ENCODE measurements at regions not wholly inside any gene's neighbourhood (a gene's known extent, or its start where the extent isn't known, plus 50 kb on each side); places are given as distances from the start of the nearest gene placed in this dataset.

DNA sequence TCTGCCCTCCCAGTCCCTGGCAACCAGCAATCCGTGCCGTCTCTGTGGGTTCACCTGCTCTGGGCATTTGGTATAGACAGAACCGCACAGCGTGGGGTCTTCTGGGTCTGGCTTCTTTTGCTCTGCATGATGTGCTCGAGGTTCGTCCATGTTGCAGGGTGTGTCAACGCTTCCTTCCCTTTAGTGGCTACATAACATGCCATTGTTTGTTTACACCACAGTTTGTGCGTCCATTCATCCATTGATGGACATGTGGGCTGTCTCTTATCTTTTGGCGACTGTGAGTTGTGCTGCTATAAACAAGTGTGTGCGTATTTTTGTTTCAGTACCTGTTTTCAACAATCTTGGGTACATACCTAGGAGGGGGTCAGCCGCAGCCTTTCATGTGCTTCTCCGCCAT, 149.5 kb upstream of the RPS6KA2 start:
- DNase-seq: no peak
- Histone ChIP-seq H3K9ac (ENCODE audit: low read length) (no peak overlapping the region), H3K4me3 (ENCODE audit: low read length) (no peak overlapping the region), H4K8ac (ENCODE audit: low read depth, low read length) (no peak overlapping the region), H2BK15ac (replicated peaks; ENCODE audit: low read depth) (no peak overlapping the region), H3K79me1 (ENCODE audit: low read length) (no peaks in the 10 kb centered on the region), H3K27ac (ENCODE audit: low read depth, low read length) (no peak overlapping the region), H3K4me1 (ENCODE audit: control insufficient read depth, low read depth, low read length) (no peaks in the 10 kb centered on the region), H3K4me2 (ENCODE audit: low read length) (no peak overlapping the region), H3K79me2 (ENCODE audit: control insufficient read depth, insufficient read depth, low read length) (no peaks in the 10 kb centered on the region), H3K4ac (ENCODE audit: low read depth, low read length) (no peak overlapping the region), H3K27me3 (ENCODE audit: insufficient read depth, low read length, poor library complexity) (no peaks in the 10 kb centered on the region), H3K56ac (ENCODE audit: low read length) (no peak overlapping the region), H3K23ac (ENCODE audit: low read length) (no peak overlapping the region), H2AK5ac (ENCODE audit: low read length) (no peak overlapping the region), H2BK5ac (ENCODE audit: low read length) (no peak overlapping the region), H4K5ac (ENCODE audit: low read length) (no peak overlapping the region), H3K36me3 (ENCODE audit: control insufficient read depth, insufficient read depth, low read length) (no peaks in the 10 kb centered on the region), H2BK120ac (ENCODE audit: low read depth, low read length) (no peak overlapping the region), H3K18ac (ENCODE audit: low read length) (no peak overlapping the region)
- no CpG with 5 or more reads among the region's 12 CpGs for WGBS (ENCODE audit: extremely low coverage, insufficient coverage, low lambda C conversion rate)

DNA sequence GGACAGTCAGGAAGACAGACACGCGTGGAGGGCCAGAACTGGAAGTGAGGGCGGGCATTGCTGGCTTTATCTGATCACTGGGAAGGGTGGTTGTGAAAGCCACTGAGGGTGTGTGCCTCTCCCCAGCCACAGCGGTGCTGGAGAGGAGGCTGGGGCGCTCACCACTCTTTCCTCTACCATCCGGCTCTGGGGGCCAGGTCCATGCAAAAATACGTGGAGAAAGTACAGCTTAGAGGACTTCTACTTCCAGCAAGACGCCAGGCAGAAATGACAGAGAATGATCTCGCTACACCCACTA, 148.8 kb upstream of the RPS6KA2 start:
- Histone ChIP-seq H4K5ac (ENCODE audit: low read length) (no peak overlapping the region), H3K4me1 (ENCODE audit: control insufficient read depth, low read depth, low read length) (no peaks in the 10 kb centered on the region), H3K4me3 (ENCODE audit: low read length) (no peak overlapping the region), H2AK5ac (ENCODE audit: low read length) (no peak overlapping the region), H3K79me1 (ENCODE audit: low read length) (no peaks in the 10 kb centered on the region), H2BK5ac (ENCODE audit: low read length) (no peak overlapping the region), H3K18ac (ENCODE audit: low read length) (no peak overlapping the region), H3K27me3 (ENCODE audit: insufficient read depth, low read length, poor library complexity) (no peaks in the 10 kb centered on the region), H3K56ac (ENCODE audit: low read length) (no peak overlapping the region), H3K23ac (ENCODE audit: low read length) (no peak overlapping the region), H3K9ac (ENCODE audit: low read length) (no peak overlapping the region), H4K8ac (ENCODE audit: low read depth, low read length) (no peak overlapping the region), H2BK15ac (replicated peaks; ENCODE audit: low read depth) (no peak overlapping the region), H3K27ac (ENCODE audit: low read depth, low read length) (no peak overlapping the region), H2BK120ac (ENCODE audit: low read depth, low read length) (no peak overlapping the region), H3K4me2 (ENCODE audit: low read length) (no peak overlapping the region), H3K79me2 (ENCODE audit: control insufficient read depth, insufficient read depth, low read length) (no peaks in the 10 kb centered on the region), H3K4ac (ENCODE audit: low read depth, low read length) (no peak overlapping the region), H3K36me3 (ENCODE audit: control insufficient read depth, insufficient read depth, low read length) (no peaks in the 10 kb centered on the region)
- DNase-seq: no peak
- no CpG with 5 or more reads among the region's 9 CpGs for WGBS (ENCODE audit: extremely low coverage, insufficient coverage, low lambda C conversion rate)

DNA sequence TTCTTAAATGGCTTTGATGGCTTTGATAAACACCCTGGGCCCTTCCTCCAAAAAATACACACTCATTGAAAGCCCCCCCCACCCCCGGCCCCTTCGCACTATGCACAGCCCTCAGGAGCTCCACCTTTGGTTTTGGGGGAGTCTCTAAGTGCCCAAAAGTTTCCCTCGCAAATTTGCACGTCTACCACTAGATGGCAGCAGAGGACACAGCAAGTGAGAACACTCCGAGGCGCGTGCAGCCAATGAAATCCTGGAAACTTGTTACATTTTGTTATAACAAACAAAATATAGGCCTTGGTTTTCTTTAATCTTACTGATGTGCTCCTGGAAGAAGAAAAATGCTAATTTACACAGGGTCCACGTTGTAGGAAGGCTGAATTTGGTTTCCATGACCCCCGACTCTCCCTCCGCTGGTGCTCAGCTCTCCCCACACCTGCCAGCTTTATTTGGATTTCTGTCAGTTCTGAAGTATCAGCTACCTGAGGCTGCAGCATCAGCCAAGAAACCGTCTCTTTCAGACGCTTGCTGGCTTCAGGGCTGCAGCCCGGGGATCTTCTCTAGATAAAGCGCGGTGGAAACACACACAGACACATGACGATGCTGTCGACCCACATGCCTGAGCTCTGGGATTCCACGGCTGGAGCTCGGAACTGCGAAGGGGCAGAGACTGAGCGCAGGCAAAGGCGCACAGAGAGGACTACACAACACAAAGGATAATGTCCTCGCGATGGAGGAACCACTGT, 148.3 kb upstream of the RPS6KA2 start:
- H3K79me1 ChIP-seq (ENCODE audit: low read length): no peaks in the 10 kb centered on the region
- no peak overlapping the region for H3K23ac ChIP-seq (ENCODE audit: low read length)
- no peak overlapping the region for H3K4me2 ChIP-seq (ENCODE audit: low read length)
- WGBS (ENCODE audit: extremely low coverage, insufficient coverage, low lambda C conversion rate): no CpG with 5 or more reads among the region's 24 CpGs
- H3K18ac ChIP-seq (ENCODE audit: low read length): no peak overlapping the region
- H3K4me1 ChIP-seq (ENCODE audit: control insufficient read depth, low read depth, low read length): no peaks in the 10 kb centered on the region
- no peak overlapping the region for H3K4ac ChIP-seq (ENCODE audit: low read depth, low read length)
- H4K8ac ChIP-seq (ENCODE audit: low read depth, low read length): no peak overlapping the region
- H4K5ac ChIP-seq (ENCODE audit: low read length): no peak overlapping the region
- H3K56ac ChIP-seq (ENCODE audit: low read length): no peak overlapping the region
- no peak overlapping the region for H3K4me3 ChIP-seq (ENCODE audit: low read length)
- H2BK5ac ChIP-seq (ENCODE audit: low read length): no peak overlapping the region
- no peak overlapping the region for H2BK15ac ChIP-seq (replicated peaks; ENCODE audit: low read depth)
- no peak overlapping the region for H3K9ac ChIP-seq (ENCODE audit: low read length)
- H3K79me2 ChIP-seq (ENCODE audit: control insufficient read depth, insufficient read depth, low read length): no peaks in the 10 kb centered on the region
- no peak overlapping the region for H2BK120ac ChIP-seq (ENCODE audit: low read depth, low read length)
- H3K27me3 ChIP-seq (ENCODE audit: insufficient read depth, low read length, poor library complexity): no peaks in the 10 kb centered on the region
- peak; percentile 79 for DNase-seq
- no peak overlapping the region for H3K27ac ChIP-seq (ENCODE audit: low read depth, low read length)
- H3K36me3 ChIP-seq (ENCODE audit: control insufficient read depth, insufficient read depth, low read length): no peaks in the 10 kb centered on the region
- no peak overlapping the region for H2AK5ac ChIP-seq (ENCODE audit: low read length)

DNA sequence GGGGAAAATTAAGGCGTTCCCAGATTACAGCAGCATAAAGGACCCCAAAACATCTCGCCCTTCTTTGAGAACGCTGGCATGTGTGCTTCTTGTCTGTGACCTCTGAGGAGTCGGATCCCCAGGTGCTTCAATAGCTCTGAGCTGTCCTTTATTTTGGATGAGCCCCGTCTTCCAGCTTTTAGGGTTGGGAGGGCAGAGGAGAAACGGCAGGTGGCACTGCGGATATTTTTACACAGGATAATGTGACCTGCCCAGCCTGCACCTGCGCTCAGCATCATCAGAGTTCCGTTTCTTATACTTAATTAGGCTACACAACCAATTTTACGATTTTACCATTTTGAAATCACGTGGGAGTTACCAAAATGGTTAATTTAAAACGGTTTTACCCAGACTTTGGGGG, 147.7 kb upstream of the RPS6KA2 start:
- Histone ChIP-seq H3K79me2 (ENCODE audit: control insufficient read depth, insufficient read depth, low read length) (no peaks in the 10 kb centered on the region), H3K4me1 (ENCODE audit: control insufficient read depth, low read depth, low read length) (no peaks in the 10 kb centered on the region), H3K23ac (ENCODE audit: low read length) (no peak overlapping the region), H3K9ac (ENCODE audit: low read length) (no peak overlapping the region), H3K18ac (ENCODE audit: low read length) (no peak overlapping the region), H2BK15ac (replicated peaks; ENCODE audit: low read depth) (no peak overlapping the region), H2BK5ac (ENCODE audit: low read length) (no peak overlapping the region), H3K27me3 (ENCODE audit: insufficient read depth, low read length, poor library complexity) (no peaks in the 10 kb centered on the region), H3K56ac (ENCODE audit: low read length) (no peak overlapping the region), H3K4ac (ENCODE audit: low read depth, low read length) (no peak overlapping the region), H2BK120ac (ENCODE audit: low read depth, low read length) (no peak overlapping the region), H3K4me3 (ENCODE audit: low read length) (no peak overlapping the region), H2AK5ac (ENCODE audit: low read length) (no peak overlapping the region), H3K4me2 (ENCODE audit: low read length) (no peak overlapping the region), H3K79me1 (ENCODE audit: low read length) (no peaks in the 10 kb centered on the region), H4K8ac (ENCODE audit: low read depth, low read length) (no peak overlapping the region), H3K36me3 (ENCODE audit: control insufficient read depth, insufficient read depth, low read length) (no peaks in the 10 kb centered on the region), H3K27ac (ENCODE audit: low read depth, low read length) (no peak overlapping the region), H4K5ac (ENCODE audit: low read length) (no peak overlapping the region)
- DNase-seq: no peak
- no CpG with 5 or more reads among the region's 12 CpGs for WGBS (ENCODE audit: extremely low coverage, insufficient coverage, low lambda C conversion rate)

DNA sequence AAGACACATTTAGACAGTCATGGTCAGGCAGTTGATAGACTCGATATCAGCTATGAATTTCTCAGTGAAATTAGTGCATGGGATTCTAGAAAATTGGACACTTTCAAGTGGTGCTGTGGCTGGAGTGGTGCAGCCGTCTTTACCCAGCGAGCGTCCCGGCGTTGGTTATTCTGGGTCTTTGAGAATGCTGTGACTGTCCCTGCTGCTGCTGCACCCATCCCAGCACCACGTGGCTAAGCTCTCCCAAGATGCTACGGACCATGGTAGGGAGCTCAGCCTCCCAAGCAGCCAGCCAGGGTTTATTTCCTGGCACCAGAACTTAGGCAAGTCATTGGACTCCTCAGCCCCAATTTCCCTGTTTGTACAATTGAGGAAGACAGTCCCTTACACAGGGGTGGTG, 147.2 kb upstream of the RPS6KA2 start:
- Histone ChIP-seq H3K23ac (ENCODE audit: low read length) (no peak overlapping the region), H4K5ac (ENCODE audit: low read length) (no peak overlapping the region), H2AK5ac (ENCODE audit: low read length) (no peak overlapping the region), H2BK5ac (ENCODE audit: low read length) (no peak overlapping the region), H3K4me3 (ENCODE audit: low read length) (no peak overlapping the region), H3K4me1 (ENCODE audit: control insufficient read depth, low read depth, low read length) (no peaks in the 10 kb centered on the region), H4K8ac (ENCODE audit: low read depth, low read length) (no peak overlapping the region), H3K4me2 (ENCODE audit: low read length) (no peak overlapping the region), H3K79me2 (ENCODE audit: control insufficient read depth, insufficient read depth, low read length) (no peaks in the 10 kb centered on the region), H2BK15ac (replicated peaks; ENCODE audit: low read depth) (no peak overlapping the region), H3K27me3 (ENCODE audit: insufficient read depth, low read length, poor library complexity) (no peaks in the 10 kb centered on the region), H3K9ac (ENCODE audit: low read length) (no peak overlapping the region), H3K27ac (ENCODE audit: low read depth, low read length) (no peak overlapping the region), H2BK120ac (ENCODE audit: low read depth, low read length) (no peak overlapping the region), H3K4ac (ENCODE audit: low read depth, low read length) (no peak overlapping the region), H3K56ac (ENCODE audit: low read length) (no peak overlapping the region), H3K36me3 (ENCODE audit: control insufficient read depth, insufficient read depth, low read length) (no peaks in the 10 kb centered on the region), H3K79me1 (ENCODE audit: low read length) (no peaks in the 10 kb centered on the region), H3K18ac (ENCODE audit: low read length) (no peak overlapping the region)
- no peak for DNase-seq
- WGBS (ENCODE audit: extremely low coverage, insufficient coverage, low lambda C conversion rate): no CpG with 5 or more reads among the region's 8 CpGs

DNA sequence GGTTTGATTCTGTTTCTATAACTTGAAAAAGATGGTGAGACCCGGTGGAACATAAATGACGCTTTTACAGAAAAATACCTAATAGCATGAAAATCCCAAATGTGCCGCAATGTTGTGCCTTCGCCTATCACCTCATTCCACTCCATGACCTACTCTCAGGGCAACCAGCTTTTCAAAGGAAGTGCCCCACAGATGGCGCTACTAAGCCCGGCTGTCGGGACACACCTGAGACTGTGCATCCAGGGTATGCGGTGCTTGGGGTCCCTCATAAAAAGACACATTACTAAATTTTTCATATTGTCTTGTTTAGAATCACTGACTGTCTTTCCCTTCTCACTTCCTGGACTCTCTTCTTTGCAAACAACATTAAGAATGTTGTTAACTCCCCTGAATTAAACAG, 145.5 kb upstream of the RPS6KA2 start:
- H3K56ac ChIP-seq (ENCODE audit: low read length): no peak overlapping the region
- no peak overlapping the region for H3K4me2 ChIP-seq (ENCODE audit: low read length)
- no peaks in the 10 kb centered on the region for H3K79me2 ChIP-seq (ENCODE audit: control insufficient read depth, insufficient read depth, low read length)
- no peaks in the 10 kb centered on the region for H3K4me1 ChIP-seq (ENCODE audit: control insufficient read depth, low read depth, low read length)
- no peak overlapping the region for H4K8ac ChIP-seq (ENCODE audit: low read depth, low read length)
- no peaks in the 10 kb centered on the region for H3K36me3 ChIP-seq (ENCODE audit: control insufficient read depth, insufficient read depth, low read length)
- no peak overlapping the region for H2AK5ac ChIP-seq (ENCODE audit: low read length)
- H3K23ac ChIP-seq (ENCODE audit: low read length): no peak overlapping the region
- no CpG with 5 or more reads among the region's 8 CpGs for WGBS (ENCODE audit: extremely low coverage, insufficient coverage, low lambda C conversion rate)
- no peak overlapping the region for H4K5ac ChIP-seq (ENCODE audit: low read length)
- H3K9ac ChIP-seq (ENCODE audit: low read length): no peak overlapping the region
- peak; percentile 45 for DNase-seq
- no peaks in the 10 kb centered on the region for H3K27me3 ChIP-seq (ENCODE audit: insufficient read depth, low read length, poor library complexity)
- no peak overlapping the region for H3K4ac ChIP-seq (ENCODE audit: low read depth, low read length)
- H3K4me3 ChIP-seq (ENCODE audit: low read length): no peak overlapping the region
- no peak overlapping the region for H3K18ac ChIP-seq (ENCODE audit: low read length)
- no peaks in the 10 kb centered on the region for H3K79me1 ChIP-seq (ENCODE audit: low read length)
- H2BK120ac ChIP-seq (ENCODE audit: low read depth, low read length): no peak overlapping the region
- no peak overlapping the region for H3K27ac ChIP-seq (ENCODE audit: low read depth, low read length)
- H2BK15ac ChIP-seq (replicated peaks; ENCODE audit: low read depth): no peak overlapping the region
- no peak overlapping the region for H2BK5ac ChIP-seq (ENCODE audit: low read length)
